ENCODE measurements at regions not wholly inside any gene's neighbourhood (a gene's known extent, or its start where the extent isn't known, plus 50 kb on each side); places are given as distances from the start of the nearest gene placed in this dataset.

GRCh38 chr4:11611868-11612267, 183.2 kb upstream of the HS3ST1 start:
- no peaks in the 10 kb centered on the region for H3K27me3 ChIP-seq (ENCODE audit: control insufficient read depth in 3 of 3, insufficient read depth in 3 of 3, low read length in 3 of 3)
- H3K27ac ChIP-seq (ENCODE audit: low read depth in 1 of 3, low read length in 2 of 3): no peak overlapping the region
- no peaks in the 10 kb centered on the region for H3K9me3 ChIP-seq (ENCODE audit: control insufficient read depth in 2 of 2, insufficient read depth in 1 of 2, low read depth in 1 of 2, low read length in 1 of 2)
- FAIRE-seq: no peak
- no peaks in the 10 kb centered on the region for H3K36me3 ChIP-seq (ENCODE audit: control insufficient read depth in 3 of 3, insufficient read depth in 2 of 3, low read depth in 1 of 3, low read length in 3 of 3)
- H3K4me3 ChIP-seq (ENCODE audit: low read depth in 1 of 3, low read length in 3 of 3): no peak overlapping the region
- no peak for DNase-seq
- H3K4me1 ChIP-seq (ENCODE audit: control insufficient read depth in 3 of 3, insufficient read depth in 2 of 3, low read depth in 1 of 3, low read length in 2 of 3): no peaks in the 10 kb centered on the region

GRCh38 chr4:11609751-11610150, 181.1 kb upstream of the HS3ST1 start:
- H3K9me3 ChIP-seq (ENCODE audit: control insufficient read depth in 2 of 2, insufficient read depth in 1 of 2, low read depth in 1 of 2, low read length in 1 of 2): no peaks in the 10 kb centered on the region
- no peak overlapping the region for H3K27ac ChIP-seq (ENCODE audit: low read depth in 1 of 3, low read length in 2 of 3)
- no peaks in the 10 kb centered on the region for H3K36me3 ChIP-seq (ENCODE audit: control insufficient read depth in 3 of 3, insufficient read depth in 2 of 3, low read depth in 1 of 3, low read length in 3 of 3)
- DNase-seq (no peak), FAIRE-seq (no peak)
- no peak overlapping the region for H3K4me3 ChIP-seq (ENCODE audit: low read depth in 1 of 3, low read length in 3 of 3)
- no peaks in the 10 kb centered on the region for H3K27me3 ChIP-seq (ENCODE audit: control insufficient read depth in 3 of 3, insufficient read depth in 3 of 3, low read length in 3 of 3)
- no peaks in the 10 kb centered on the region for H3K4me1 ChIP-seq (ENCODE audit: control insufficient read depth in 3 of 3, insufficient read depth in 2 of 3, low read depth in 1 of 3, low read length in 2 of 3)
- 84 to 95% (median 86%) methylated on average over 2 of the region's 2 CpGs for WGBS, 3 donors

GRCh38 chr4:11608992-11609391, 180.3 kb upstream of the HS3ST1 start:
- FAIRE-seq: no peak
- H3K4me3 ChIP-seq (ENCODE audit: low read depth in 1 of 3, low read length in 3 of 3): no peak overlapping the region
- no peak overlapping the region for H3K27ac ChIP-seq (ENCODE audit: low read depth in 1 of 3, low read length in 2 of 3)

DNA sequence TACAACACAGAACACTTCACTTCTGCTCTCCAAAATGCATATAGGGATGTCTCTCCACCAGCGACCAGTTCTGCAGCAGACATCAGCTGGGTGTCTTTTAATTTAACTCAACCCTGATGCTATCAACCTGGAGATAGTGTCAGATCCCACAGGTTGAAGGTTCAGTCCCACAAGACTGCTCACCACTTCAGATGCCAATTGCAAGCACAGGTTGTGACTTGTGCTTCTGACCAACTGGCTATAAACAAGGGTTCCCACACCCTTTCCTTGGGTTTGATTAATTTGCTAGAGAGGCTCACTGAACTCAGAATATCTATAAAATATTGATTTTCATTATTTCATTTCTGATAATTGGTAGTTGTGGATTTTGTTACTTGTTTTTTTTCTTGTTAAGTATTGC, 177.4 kb upstream of the HS3ST1 start:
- DNase-seq: no peak

More at GRCh38 chr4:11608992-11609391, 180.3 kb upstream of the HS3ST1 start:
- H3K4me1 ChIP-seq (ENCODE audit: control insufficient read depth in 3 of 3, insufficient read depth in 2 of 3, low read depth in 1 of 3, low read length in 2 of 3): no peaks in the 10 kb centered on the region
- H3K27me3 ChIP-seq (ENCODE audit: control insufficient read depth in 3 of 3, insufficient read depth in 3 of 3, low read length in 3 of 3): no peaks in the 10 kb centered on the region
- H3K9me3 ChIP-seq (ENCODE audit: control insufficient read depth in 2 of 2, insufficient read depth in 1 of 2, low read depth in 1 of 2, low read length in 1 of 2): no peaks in the 10 kb centered on the region
- no peaks in the 10 kb centered on the region for H3K36me3 ChIP-seq (ENCODE audit: control insufficient read depth in 3 of 3, insufficient read depth in 2 of 3, low read depth in 1 of 3, low read length in 3 of 3)
- peak in 1 of 2 donors; percentile 27 for DNase-seq

GRCh38 chr4:11605597-11605996, 176.9 kb upstream of the HS3ST1 start:
- no peaks in the 10 kb centered on the region for H3K9me3 ChIP-seq (ENCODE audit: control insufficient read depth in 2 of 2, insufficient read depth in 1 of 2, low read depth in 1 of 2, low read length in 1 of 2)
- DNase-seq (no peak), FAIRE-seq (no peak)
- H3K4me1 ChIP-seq (ENCODE audit: control insufficient read depth in 3 of 3, insufficient read depth in 2 of 3, low read depth in 1 of 3, low read length in 2 of 3): no peaks in the 10 kb centered on the region
- H3K36me3 ChIP-seq (ENCODE audit: control insufficient read depth in 3 of 3, insufficient read depth in 2 of 3, low read depth in 1 of 3, low read length in 3 of 3): no peaks in the 10 kb centered on the region
- 54 to 67% (median 58%) methylated on average over 1 of the region's 1 CpG for WGBS, 3 donors
- no peak overlapping the region for H3K4me3 ChIP-seq (ENCODE audit: low read depth in 1 of 3, low read length in 3 of 3)
- no peaks in the 10 kb centered on the region for H3K27me3 ChIP-seq (ENCODE audit: control insufficient read depth in 3 of 3, insufficient read depth in 3 of 3, low read length in 3 of 3)
- no peak overlapping the region for H3K27ac ChIP-seq (ENCODE audit: low read depth in 1 of 3, low read length in 2 of 3)

More for the DNA sequence above, 177.4 kb upstream of the HS3ST1 start:
- no peaks in the 10 kb centered on the region for H3K9me3 ChIP-seq (ENCODE audit: control insufficient read depth in 2 of 2, insufficient read depth in 1 of 2, low read depth in 1 of 2, low read length in 1 of 2)
- H3K36me3 ChIP-seq (ENCODE audit: control insufficient read depth in 3 of 3, insufficient read depth in 2 of 3, low read depth in 1 of 3, low read length in 3 of 3): no peaks in the 10 kb centered on the region
- no peak for FAIRE-seq
- no peak overlapping the region for H3K27ac ChIP-seq (ENCODE audit: low read depth in 1 of 3, low read length in 2 of 3)
- H3K4me3 ChIP-seq (ENCODE audit: low read depth in 1 of 3, low read length in 3 of 3): no peak overlapping the region
- H3K4me1 ChIP-seq (ENCODE audit: control insufficient read depth in 3 of 3, insufficient read depth in 2 of 3, low read depth in 1 of 3, low read length in 2 of 3): no peaks in the 10 kb centered on the region
- no peaks in the 10 kb centered on the region for H3K27me3 ChIP-seq (ENCODE audit: control insufficient read depth in 3 of 3, insufficient read depth in 3 of 3, low read length in 3 of 3)
- WGBS, 3 donors: 63 to 75% (median 70%) methylated on average over 1 of the region's 1 CpG

DNA sequence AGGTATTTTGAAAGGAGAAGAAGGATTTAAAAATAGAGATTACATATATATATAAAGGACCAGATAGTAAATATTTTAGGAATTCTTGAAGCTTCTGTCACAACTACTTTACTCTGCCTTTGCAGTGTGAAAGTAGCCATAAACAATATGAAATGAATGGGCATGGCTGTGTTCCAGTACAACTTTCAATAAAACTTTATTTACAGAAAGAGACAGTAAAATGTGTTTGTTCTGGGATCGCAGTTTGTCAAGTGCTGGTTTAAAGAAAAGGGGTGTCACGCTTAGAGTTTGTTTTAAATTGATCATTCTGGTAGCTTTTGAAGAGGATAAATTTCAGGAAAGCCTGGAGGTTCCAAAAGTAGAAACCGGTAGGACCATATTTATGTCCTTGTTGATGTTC, 176.1 kb upstream of the HS3ST1 start:
- Histone ChIP-seq H3K27ac (ENCODE audit: low read depth in 1 of 3, low read length in 2 of 3) (no peak overlapping the region), H3K36me3 (ENCODE audit: control insufficient read depth in 3 of 3, insufficient read depth in 2 of 3, low read depth in 1 of 3, low read length in 3 of 3) (no peaks in the 10 kb centered on the region), H3K4me3 (ENCODE audit: low read depth in 1 of 3, low read length in 3 of 3) (no peak overlapping the region), H3K4me1 (ENCODE audit: control insufficient read depth in 3 of 3, insufficient read depth in 2 of 3, low read depth in 1 of 3, low read length in 2 of 3) (no peaks in the 10 kb centered on the region), H3K27me3 (ENCODE audit: control insufficient read depth in 3 of 3, insufficient read depth in 3 of 3, low read length in 3 of 3) (no peaks in the 10 kb centered on the region), H3K9me3 (ENCODE audit: control insufficient read depth in 2 of 2, insufficient read depth in 1 of 2, low read depth in 1 of 2, low read length in 1 of 2) (no peaks in the 10 kb centered on the region)
- no peak for DNase-seq
- no peak for FAIRE-seq
- 76 to 91% (median 89%) methylated on average over 3 of the region's 3 CpGs for WGBS, 3 donors

DNA sequence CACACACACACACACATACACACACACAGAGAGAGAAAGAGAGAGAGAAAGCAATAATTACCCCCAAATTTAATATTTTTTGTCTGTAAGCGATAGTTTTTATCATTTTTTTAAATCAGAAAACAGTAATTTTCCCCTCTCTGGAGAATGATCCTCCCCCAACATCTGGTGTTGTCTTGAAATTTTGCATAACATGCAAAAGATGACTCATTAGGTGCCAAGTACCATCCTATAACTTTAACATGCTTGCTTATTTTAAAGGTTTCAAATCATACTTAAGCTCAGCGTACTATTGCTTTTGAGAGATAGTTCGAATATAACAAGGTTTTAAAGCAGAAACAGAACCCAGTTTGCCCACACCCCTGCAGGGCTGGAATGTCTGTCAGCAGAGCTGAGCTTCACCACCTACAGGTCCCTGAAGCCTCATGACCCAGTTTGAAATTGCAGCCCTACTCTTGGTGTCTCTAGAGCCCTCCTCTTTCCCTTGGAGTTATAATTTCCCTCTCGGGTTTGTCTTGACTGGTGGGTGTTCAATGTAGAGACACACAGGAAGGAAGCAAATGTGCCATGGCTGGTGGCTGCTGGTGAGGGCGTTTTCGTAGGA, 175.0 kb upstream of the HS3ST1 start:
- WGBS, 3 donors: 82 to 88% (median 86%) methylated on average over 6 of the region's 6 CpGs
- Histone ChIP-seq H3K27ac (ENCODE audit: low read depth in 1 of 3, low read length in 2 of 3) (no peak overlapping the region), H3K27me3 (ENCODE audit: control insufficient read depth in 3 of 3, insufficient read depth in 3 of 3, low read length in 3 of 3) (no peaks in the 10 kb centered on the region), H3K36me3 (ENCODE audit: control insufficient read depth in 3 of 3, insufficient read depth in 2 of 3, low read depth in 1 of 3, low read length in 3 of 3) (no peaks in the 10 kb centered on the region), H3K4me1 (ENCODE audit: control insufficient read depth in 3 of 3, insufficient read depth in 2 of 3, low read depth in 1 of 3, low read length in 2 of 3) (no peaks in the 10 kb centered on the region), H3K4me3 (ENCODE audit: low read depth in 1 of 3, low read length in 3 of 3) (no peak overlapping the region), H3K9me3 (ENCODE audit: control insufficient read depth in 2 of 2, insufficient read depth in 1 of 2, low read depth in 1 of 2, low read length in 1 of 2) (no peaks in the 10 kb centered on the region)
- FAIRE-seq (no peak), DNase-seq (no peak)

DNA sequence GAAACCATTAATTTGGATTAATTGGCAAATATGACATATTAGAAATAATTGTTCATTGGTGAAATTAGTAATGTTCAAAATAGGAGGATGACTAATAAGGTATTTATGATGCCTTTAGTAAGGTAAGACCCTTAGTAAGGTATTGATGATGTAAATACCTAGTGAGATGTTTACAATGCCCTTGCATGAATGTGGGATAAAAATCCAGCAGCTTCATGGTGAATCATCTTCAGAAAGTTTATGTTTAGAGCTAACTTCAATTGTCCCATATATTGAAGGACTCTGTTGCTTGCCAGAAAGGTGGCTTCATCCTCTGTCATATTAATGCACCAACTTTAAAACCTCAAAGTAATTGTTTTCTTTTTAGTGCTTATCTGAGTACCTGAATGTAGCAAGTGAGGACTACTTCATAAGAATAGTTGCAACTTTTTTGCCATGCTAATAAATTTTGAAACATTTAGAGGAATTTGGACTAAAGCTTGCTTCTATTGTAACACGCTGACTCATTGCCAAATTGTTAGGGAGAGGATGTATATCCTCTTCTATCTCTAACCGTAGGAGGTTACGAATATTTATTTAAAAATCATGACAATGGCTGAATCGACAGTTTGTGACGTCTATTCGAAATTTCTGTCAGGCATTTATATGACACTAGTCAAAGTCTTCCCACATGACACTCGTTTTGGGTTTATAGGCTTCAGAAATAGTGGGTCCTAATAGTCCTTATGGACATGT, 174.1 kb upstream of the HS3ST1 start:
- no peaks in the 10 kb centered on the region for H3K27me3 ChIP-seq (ENCODE audit: control insufficient read depth in 3 of 3, insufficient read depth in 3 of 3, low read length in 3 of 3)
- H3K4me1 ChIP-seq (ENCODE audit: control insufficient read depth in 3 of 3, insufficient read depth in 2 of 3, low read depth in 1 of 3, low read length in 2 of 3): no peaks in the 10 kb centered on the region
- H3K27ac ChIP-seq (ENCODE audit: low read depth in 1 of 3, low read length in 2 of 3): no peak overlapping the region
- no peak for DNase-seq
- H3K9me3 ChIP-seq (ENCODE audit: control insufficient read depth in 2 of 2, insufficient read depth in 1 of 2, low read depth in 1 of 2, low read length in 1 of 2): no peaks in the 10 kb centered on the region
- H3K4me3 ChIP-seq (ENCODE audit: low read depth in 1 of 3, low read length in 3 of 3): no peak overlapping the region
- WGBS, 3 donors: 75 to 76% (median 75%) methylated on average over 7 of the region's 7 CpGs
- no peak for FAIRE-seq
- H3K36me3 ChIP-seq (ENCODE audit: control insufficient read depth in 3 of 3, insufficient read depth in 2 of 3, low read depth in 1 of 3, low read length in 3 of 3): no peaks in the 10 kb centered on the region

DNA sequence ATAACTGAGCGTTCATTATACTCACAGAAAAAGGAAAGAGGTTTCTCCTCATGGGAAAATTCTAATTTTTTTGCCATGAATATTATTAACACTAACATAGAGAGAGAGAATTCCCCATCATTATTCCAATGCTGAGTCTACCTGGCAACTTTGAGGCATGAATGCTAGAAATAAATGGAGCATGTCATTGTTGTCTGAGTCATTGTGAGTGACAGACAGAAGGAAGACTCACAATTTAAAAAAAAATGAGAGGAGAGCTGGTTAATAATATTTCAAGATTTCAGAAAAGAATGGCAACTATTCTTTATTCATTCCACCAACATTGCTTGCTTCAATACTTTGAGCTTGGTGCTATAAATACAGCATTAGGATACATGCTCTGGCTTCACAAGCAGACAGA, 170.4 kb upstream of the HS3ST1 start:
- no peak overlapping the region for H3K27ac ChIP-seq (ENCODE audit: low read depth in 1 of 3, low read length in 2 of 3)

More for the DNA sequence above, 170.4 kb upstream of the HS3ST1 start:
- no peak overlapping the region for H3K4me3 ChIP-seq (ENCODE audit: low read depth in 1 of 3, low read length in 3 of 3)
- WGBS, 3 donors: 4 to 40% (median 5%) methylated on average over 1 of the region's 1 CpG
- H3K9me3 ChIP-seq (ENCODE audit: control insufficient read depth in 2 of 2, insufficient read depth in 1 of 2, low read depth in 1 of 2, low read length in 1 of 2): no peaks in the 10 kb centered on the region
- no peaks in the 10 kb centered on the region for H3K27me3 ChIP-seq (ENCODE audit: control insufficient read depth in 3 of 3, insufficient read depth in 3 of 3, low read length in 3 of 3)
- no peak for DNase-seq
- no peak for FAIRE-seq
- H3K4me1 ChIP-seq (ENCODE audit: control insufficient read depth in 3 of 3, insufficient read depth in 2 of 3, low read depth in 1 of 3, low read length in 2 of 3): no peaks in the 10 kb centered on the region
- no peaks in the 10 kb centered on the region for H3K36me3 ChIP-seq (ENCODE audit: control insufficient read depth in 3 of 3, insufficient read depth in 2 of 3, low read depth in 1 of 3, low read length in 3 of 3)

Measured in small intestine (tissue), 7 donors.